Sigmoid colon (tissue), 6 donors: ENCODE measurements at regions not wholly inside any gene's neighbourhood (a gene's known extent, or its start where the extent isn't known, plus 50 kb on each side); places are given as distances from the start of the nearest gene placed in this dataset.

ENCODE experiments used
- DNase-seq: peaks from one replicate; pipeline ENCODE4 v3.0.0-alpha.2; 2019
- H3K27ac ChIP-seq, 4 donors: fragments of 200-600 bp; sonication (generic); one replicate each; pipeline ENCODE4 v1.5.1; 2016 to 2019; ENCODE audit warnings: mild to moderate bottlenecking in 1 of 4
- H3K27me3 ChIP-seq, 3 donors: fragments of 200-600 bp; sonication (generic); one replicate each; pipeline ENCODE4 v1.5.1; 2019; ENCODE audit warnings: mild to moderate bottlenecking in 1 of 3
- H3K36me3 ChIP-seq, 4 donors: fragments of 200-600 bp; sonication (generic); one replicate each; pipeline ENCODE4 v1.5.1; 2016 to 2019
- H3K4me1 ChIP-seq, 4 donors: fragments of 200-600 bp; sonication (generic); one replicate each; pipeline ENCODE4 v1.5.1; 2017 to 2019
- H3K4me3 ChIP-seq, 4 donors: fragments of 200-600 bp; sonication (generic); one replicate each; pipeline ENCODE4 v1.5.1; 2017 to 2019; ENCODE audit warnings: mild to moderate bottlenecking in 2 of 4, moderate library complexity in 1 of 4
- H3K9me3 ChIP-seq, 4 donors: fragments of 200-600 bp in 3 of 4; sonication (generic) in 3 of 4; one replicate each; pipeline versions ENCODE4 v1.5.1 to v1.6.1; 2013 to 2019
- EP300 ChIP-seq, 4 donors: sonication (generic); formaldehyde crosslinking; IDR thresholded peaks; one replicate each; pipeline ENCODE4 v1.6.1; 2017; ENCODE audit warnings: antibody characterized with exemption in 4 of 4
- POLR2A ChIP-seq, 2 donors: fragments of 450-650 bp; IDR thresholded peaks; one replicate each; pipeline ENCODE4 v1.6.1; 2016; ENCODE audit warnings: antibody characterized with exemption in 2 of 2, mild to moderate bottlenecking in 2 of 2, moderate library complexity in 2 of 2
- POLR2AphosphoS5 ChIP-seq, 4 donors: sonication (generic); formaldehyde crosslinking; IDR thresholded peaks; one replicate each; pipeline ENCODE4 v1.6.1; 2017; ENCODE audit warnings: antibody characterized with exemption in 4 of 4
- WGBS, 2 donors: extraction: QIAGEN DNeasy Blood & Tissue Kit; methylation state at CpG; one replicate each; pipeline ENCODE4 v1.1.7; 2013; 5-methylcytosine and 5-hydroxymethylcytosine counted together
- intact Hi-C: fragments of 100-400 bp; cut with DNase I; formaldehyde crosslinking; loops from one replicate; pipeline ENCODE4 v1.15.1; 2023
- TF ChIP-seq, protein P1 (sequence below), 4 experiments: fragments of 450-650 bp in 3 of 4; fragments of 200-600 bp in 1 of 4; IDR thresholded peaks; one replicate each; pipeline ENCODE4 v1.5.1; 2016 to 2019; ENCODE audit warnings: antibody characterized with exemption in 4 of 4, mild to moderate bottlenecking in 3 of 4, moderate library complexity in 2 of 4
- donor health status: healthy with polysubstance abuse.
- donor health status: healthy.

DNA sequence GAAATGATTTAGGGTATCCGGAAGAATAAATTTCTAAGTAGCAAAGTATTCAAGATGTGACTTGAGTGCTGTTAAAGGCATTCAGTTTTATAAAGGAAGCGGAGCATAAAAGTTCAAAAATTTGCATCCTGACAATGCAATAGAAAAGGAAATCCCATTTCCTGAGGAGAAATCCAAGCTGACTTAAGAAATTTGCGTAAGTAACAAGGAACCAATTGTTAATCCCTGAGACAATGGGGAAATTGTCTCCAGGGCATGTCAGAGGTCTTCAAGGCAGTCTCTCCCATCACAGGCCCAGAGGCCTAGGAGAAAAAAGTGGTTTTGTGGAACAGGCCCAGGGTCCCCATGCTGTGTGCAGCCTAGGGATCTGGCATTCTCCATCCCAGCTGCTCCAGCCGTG, 416.0 kb downstream of the PRDM2 start:
- WGBS, 2 donors = 91 to 94% methylated on average over 4 of the region's 4 CpGs
- Histone ChIP-seq H3K4me1 (no peaks in the 10 kb centered on the region), H3K4me3 (no peak overlapping the region), H3K36me3 (no peaks in the 10 kb centered on the region), H3K27me3 (peaks cover 0 to 3% (median 0%) of the 10 kb centered on the region in 3 donors), H3K27ac (no peak overlapping the region), H3K9me3 (no peaks in the 10 kb centered on the region)
- intact Hi-C loops = no loop called here
- TF ChIP-seq, protein P1, sequence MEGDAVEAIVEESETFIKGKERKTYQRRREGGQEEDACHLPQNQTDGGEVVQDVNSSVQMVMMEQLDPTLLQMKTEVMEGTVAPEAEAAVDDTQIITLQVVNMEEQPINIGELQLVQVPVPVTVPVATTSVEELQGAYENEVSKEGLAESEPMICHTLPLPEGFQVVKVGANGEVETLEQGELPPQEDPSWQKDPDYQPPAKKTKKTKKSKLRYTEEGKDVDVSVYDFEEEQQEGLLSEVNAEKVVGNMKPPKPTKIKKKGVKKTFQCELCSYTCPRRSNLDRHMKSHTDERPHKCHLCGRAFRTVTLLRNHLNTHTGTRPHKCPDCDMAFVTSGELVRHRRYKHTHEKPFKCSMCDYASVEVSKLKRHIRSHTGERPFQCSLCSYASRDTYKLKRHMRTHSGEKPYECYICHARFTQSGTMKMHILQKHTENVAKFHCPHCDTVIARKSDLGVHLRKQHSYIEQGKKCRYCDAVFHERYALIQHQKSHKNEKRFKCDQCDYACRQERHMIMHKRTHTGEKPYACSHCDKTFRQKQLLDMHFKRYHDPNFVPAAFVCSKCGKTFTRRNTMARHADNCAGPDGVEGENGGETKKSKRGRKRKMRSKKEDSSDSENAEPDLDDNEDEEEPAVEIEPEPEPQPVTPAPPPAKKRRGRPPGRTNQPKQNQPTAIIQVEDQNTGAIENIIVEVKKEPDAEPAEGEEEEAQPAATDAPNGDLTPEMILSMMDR (IDR thresholded peaks at IDR 0.05) = no peak
- TF ChIP-seq EP300 (IDR thresholded peaks at IDR 0.05) = no peak
- TF ChIP-seq POLR2AphosphoS5 (IDR thresholded peaks at IDR 0.05) = no peak
- no peak for TF ChIP-seq POLR2A (IDR thresholded peaks at IDR 0.05)
- DNase-seq = no peak

DNA sequence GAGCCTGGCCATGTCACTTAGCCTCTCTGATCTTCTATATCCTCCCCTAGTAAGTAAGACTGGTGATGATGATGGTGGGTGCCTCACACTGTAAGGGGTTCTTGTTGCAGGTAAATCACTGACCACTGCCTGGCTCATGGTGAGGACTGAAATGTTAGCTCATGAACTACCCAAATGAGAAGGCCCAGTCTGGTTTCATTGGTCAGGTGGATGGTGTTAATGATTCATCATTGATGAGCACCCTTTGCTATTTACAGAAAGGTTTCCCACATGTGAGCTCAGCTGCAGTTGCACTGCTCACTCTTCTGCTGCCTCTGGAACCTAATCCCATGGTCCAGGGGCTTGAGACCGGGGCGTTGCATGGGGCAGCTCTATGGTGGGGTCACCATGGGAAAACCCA, 417.7 kb downstream of the PRDM2 start:
- TF ChIP-seq POLR2A (IDR thresholded peaks at IDR 0.05) (no peak), EP300 (IDR thresholded peaks at IDR 0.05) (no peak), POLR2AphosphoS5 (IDR thresholded peaks at IDR 0.05) (no peak)
- TF ChIP-seq, protein P1 (IDR thresholded peaks at IDR 0.05) = no peak
- intact Hi-C loops = no loop called here
- 90 to 93% methylated on average over 2 of the region's 2 CpGs for WGBS, 2 donors
- no peaks in the 10 kb centered on the region for H3K36me3 ChIP-seq
- H3K4me3 ChIP-seq = no peak overlapping the region
- no peak for DNase-seq
- H3K4me1 ChIP-seq = no peaks in the 10 kb centered on the region
- no peaks in the 10 kb centered on the region for H3K9me3 ChIP-seq
- peaks cover 0 to 4% (median 0%) of the 10 kb centered on the region in 3 donors for H3K27me3 ChIP-seq
- no peak overlapping the region for H3K27ac ChIP-seq

DNA sequence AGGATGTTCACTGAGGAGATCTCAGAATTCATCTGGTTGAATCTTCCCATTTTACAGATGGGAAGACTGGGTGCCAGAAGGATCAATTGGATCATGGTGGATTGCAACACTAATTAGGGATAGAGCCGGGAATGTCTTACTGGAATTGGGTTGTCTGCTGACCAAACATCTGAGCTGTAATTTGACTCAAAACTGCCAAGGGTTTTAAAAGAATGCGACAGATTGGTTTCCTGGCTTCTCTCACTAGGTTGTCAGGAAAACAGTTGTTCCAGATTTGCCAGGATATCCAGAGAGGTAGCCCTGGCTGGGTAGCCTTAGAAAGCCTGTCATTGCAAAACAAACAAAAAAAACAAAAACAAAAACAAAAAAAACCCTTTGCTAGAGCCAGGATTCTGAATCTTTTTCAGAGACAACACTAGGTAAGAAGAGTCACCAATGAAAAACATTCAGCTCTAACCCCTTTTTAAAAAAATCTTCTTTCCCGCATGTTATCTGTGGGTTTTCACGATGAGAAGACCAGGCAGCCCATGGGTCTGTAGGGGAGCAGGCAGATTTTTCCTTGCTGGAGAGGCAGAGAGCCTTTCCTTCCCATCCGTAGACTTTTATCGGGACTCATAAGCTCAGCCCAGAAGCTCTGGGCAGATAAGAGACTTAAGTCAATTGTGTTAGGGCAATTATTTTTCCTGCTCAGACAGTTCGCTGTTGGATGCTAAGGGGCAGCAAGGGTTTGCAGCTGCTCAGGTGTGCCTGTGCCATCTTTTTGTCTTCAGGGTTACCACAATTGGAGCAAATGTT, 418.9 kb downstream of the PRDM2 start:
- H3K36me3 ChIP-seq = no peaks in the 10 kb centered on the region
- no peaks in the 10 kb centered on the region for H3K4me1 ChIP-seq
- TF ChIP-seq EP300 (IDR thresholded peaks at IDR 0.05) (no peak), POLR2A (IDR thresholded peaks at IDR 0.05) (no peak)
- TF ChIP-seq, protein P1 (IDR thresholded peaks at IDR 0.05) = no peak
- H3K27me3 ChIP-seq = peaks cover 0 to 4% (median 0%) of the 10 kb centered on the region in 3 donors
- no peaks in the 10 kb centered on the region for H3K9me3 ChIP-seq
- intact Hi-C loops = no loop called here
- WGBS, 2 donors = 52 to 87% methylated on average over 7 of the region's 7 CpGs
- H3K4me3 ChIP-seq = no peak overlapping the region
- DNase-seq = no peak
- no peak overlapping the region for H3K27ac ChIP-seq

DNA sequence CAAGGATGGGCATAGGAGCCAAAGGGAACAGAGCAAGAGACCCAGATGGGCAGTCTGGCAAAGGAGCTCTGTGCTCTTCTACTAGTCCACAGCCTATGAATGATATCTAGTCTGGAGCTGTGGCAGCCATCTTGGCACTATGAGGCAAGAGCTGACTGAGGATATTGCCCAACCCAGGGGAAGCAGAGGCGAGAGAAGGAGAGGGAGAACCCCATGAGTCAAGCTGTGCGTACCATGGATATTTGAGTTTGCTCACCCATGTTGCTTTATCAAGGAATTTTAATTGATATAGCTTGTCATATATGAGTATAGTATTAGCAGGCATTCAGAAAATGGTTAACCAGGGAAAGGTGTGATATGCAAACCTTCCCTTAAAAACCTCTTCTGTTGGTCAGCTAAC, 420.9 kb downstream of the PRDM2 start:
- Histone ChIP-seq H3K27ac (no peak overlapping the region), H3K27me3 (peaks cover 0 to 4% (median 0%) of the 10 kb centered on the region in 3 donors), H3K9me3 (no peaks in the 10 kb centered on the region), H3K4me1 (no peaks in the 10 kb centered on the region), H3K36me3 (no peaks in the 10 kb centered on the region), H3K4me3 (no peak overlapping the region)
- intact Hi-C loops = no loop called here
- TF ChIP-seq EP300 (IDR thresholded peaks at IDR 0.05) (no peak), POLR2AphosphoS5 (IDR thresholded peaks at IDR 0.05) (no peak), POLR2A (IDR thresholded peaks at IDR 0.05) (no peak)
- TF ChIP-seq, protein P1 (IDR thresholded peaks at IDR 0.05) = no peak
- 92 to 95% methylated on average over 2 of the region's 2 CpGs for WGBS, 2 donors
- no peak for DNase-seq

DNA sequence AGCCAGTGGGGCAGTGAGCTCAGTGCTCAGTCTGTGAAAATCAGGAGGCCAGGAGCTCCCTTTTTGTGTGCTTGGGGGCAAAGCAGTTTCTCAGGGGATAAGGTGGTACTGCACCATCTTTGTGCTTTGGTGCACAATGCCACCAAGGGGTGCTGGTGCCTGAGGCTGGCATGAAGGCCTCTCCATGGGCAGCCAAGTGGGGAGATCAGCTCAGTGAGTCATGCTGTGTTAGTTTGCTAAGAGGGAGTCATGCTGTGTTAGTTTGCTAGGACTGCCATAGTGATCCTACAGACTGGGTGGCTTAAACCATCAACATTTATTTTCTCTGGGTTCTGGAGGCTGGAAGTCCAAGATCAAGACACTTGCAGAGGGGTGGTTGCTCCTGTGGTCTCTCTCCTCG, 428.1 kb downstream of the PRDM2 start:
- no peak overlapping the region for H3K4me3 ChIP-seq
- no peaks in the 10 kb centered on the region for H3K27me3 ChIP-seq
- TF ChIP-seq EP300 (IDR thresholded peaks at IDR 0.05) (no peak), POLR2AphosphoS5 (IDR thresholded peaks at IDR 0.05) (no peak), POLR2A (IDR thresholded peaks at IDR 0.05) (no peak)
- TF ChIP-seq, protein P1 (IDR thresholded peaks at IDR 0.05) = no peak
- no peaks in the 10 kb centered on the region for H3K9me3 ChIP-seq
- no peaks in the 10 kb centered on the region for H3K4me1 ChIP-seq
- H3K27ac ChIP-seq = no peak overlapping the region
- WGBS, 2 donors = 89 to 93% methylated on average over 1 of the region's 1 CpG
- DNase-seq = no peak
- no peaks in the 10 kb centered on the region for H3K36me3 ChIP-seq
- intact Hi-C loops = no loop called here
